ENCODE measurements at regions not wholly inside any gene's neighbourhood (a gene's known extent, or its start where the extent isn't known, plus 50 kb on each side); places are given as distances from the start of the nearest gene placed in this dataset.

- TF ChIP-seq CTCF (IDR thresholded peaks at IDR 0.05) (no peak), NR1H2 (CRISPR knock-in tag; IDR thresholded peaks at IDR 0.05) (no peak), RORB (CRISPR knock-in tag; IDR thresholded peaks at IDR 0.05) (no peak), ZNF423 (CRISPR knock-in tag; IDR thresholded peaks at IDR 0.05) (no peak), USF2 (CRISPR knock-in tag; IDR thresholded peaks at IDR 0.05) (no peak), ATF2 (CRISPR knock-in tag; IDR thresholded peaks at IDR 0.05; ENCODE audit: borderline replicate concordance, low read depth) (no peak), ELF4 (CRISPR knock-in tag; IDR thresholded peaks at IDR 0.05; ENCODE audit: low read depth) (no peak), MAX (CRISPR knock-in tag; IDR thresholded peaks at IDR 0.05) (no peak), GABPB1 (CRISPR knock-in tag; IDR thresholded peaks at IDR 0.05) (no peak)
Measured at GRCh38 chr5:96079075-96079474, 117.4 kb upstream of the ELL2 start.
